CD4-positive, alpha-beta T cell treated with Interferon gamma for 1 hour (primary cell): ENCODE measurements at regions not wholly inside any gene's neighbourhood (a gene's known extent, or its start where the extent isn't known, plus 50 kb on each side); places are given as distances from the start of the nearest gene placed in this dataset.
"Not testable (repeated sequence)": the region's sequence is repeated elsewhere in the genome, so short reads cannot be mapped to it uniquely, and the experiment has no call there.

Experiments used
- DNase-seq: peaks from one replicate; pipeline ENCODE4 v3.0.0-alpha.2; 2020

DNA sequence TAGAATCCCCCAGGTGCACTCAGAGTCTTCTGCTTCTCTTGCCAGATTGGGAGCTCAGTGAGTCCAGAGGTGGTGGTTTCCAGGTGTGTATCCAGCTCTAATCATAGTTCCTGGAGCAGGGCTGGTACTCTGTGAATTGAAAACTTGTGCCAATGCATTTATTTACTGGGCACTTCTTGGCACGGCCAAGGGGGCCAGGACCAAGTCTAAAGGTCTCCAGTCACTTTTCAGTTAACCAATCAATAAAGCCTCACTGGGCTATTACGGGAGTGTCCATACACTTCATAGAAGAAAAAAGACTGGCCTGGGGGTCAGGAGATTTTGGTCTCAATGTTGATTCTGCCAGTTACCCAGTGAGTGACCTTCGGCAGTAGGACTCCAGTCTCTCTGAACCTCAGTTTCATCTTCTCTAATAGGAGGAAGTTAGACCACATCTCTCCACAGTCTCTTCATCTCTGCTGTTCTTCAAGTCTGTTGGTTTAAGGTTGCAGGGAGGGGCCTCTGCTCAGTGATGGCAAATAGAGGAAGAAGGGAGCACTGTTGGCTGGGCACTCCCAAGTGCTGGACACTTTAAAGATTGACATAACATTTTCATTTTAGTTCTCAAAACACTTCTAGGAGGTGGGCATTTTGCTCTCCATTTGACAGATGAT is 188.5 kb upstream of the E2F8 start:
- DNase-seq = no peak

DNA sequence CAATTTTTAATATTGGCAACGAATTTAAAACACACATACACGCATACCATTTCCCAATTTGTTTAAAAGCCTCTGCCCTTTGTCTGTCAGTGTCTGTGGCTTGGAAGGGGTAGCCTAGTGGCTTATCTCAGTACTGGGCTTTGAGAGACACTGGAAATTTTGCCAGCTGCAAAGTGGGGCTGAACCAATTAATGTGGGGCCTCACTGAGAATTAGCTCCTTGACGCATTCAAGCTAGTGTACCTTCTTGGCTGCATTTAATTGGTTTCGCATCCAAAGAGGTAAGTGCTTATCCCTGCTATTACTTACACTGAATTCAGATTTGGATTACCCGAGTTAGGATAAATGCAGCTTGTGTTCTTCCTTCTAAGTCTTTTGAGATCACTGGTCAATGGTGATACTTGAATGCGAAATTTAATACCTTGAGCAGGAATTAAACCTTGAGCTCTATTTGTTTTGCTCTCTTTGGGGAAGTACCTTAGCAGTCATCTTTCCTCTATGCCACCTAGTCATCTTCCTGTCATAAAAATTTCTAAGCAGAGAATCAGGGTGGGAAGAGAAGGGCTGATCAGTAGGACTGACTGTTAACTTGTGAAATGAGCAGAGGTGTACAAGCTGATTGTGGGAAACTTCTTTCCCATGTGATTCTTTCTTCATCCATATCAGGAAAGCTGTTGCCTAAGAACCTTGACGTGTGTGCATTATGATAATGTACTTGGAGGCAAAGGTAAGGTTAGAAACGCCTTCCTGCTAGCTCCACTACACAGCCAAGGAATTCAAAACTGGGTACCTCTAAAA is 187.7 kb upstream of the E2F8 start:
- no peak for DNase-seq

DNA sequence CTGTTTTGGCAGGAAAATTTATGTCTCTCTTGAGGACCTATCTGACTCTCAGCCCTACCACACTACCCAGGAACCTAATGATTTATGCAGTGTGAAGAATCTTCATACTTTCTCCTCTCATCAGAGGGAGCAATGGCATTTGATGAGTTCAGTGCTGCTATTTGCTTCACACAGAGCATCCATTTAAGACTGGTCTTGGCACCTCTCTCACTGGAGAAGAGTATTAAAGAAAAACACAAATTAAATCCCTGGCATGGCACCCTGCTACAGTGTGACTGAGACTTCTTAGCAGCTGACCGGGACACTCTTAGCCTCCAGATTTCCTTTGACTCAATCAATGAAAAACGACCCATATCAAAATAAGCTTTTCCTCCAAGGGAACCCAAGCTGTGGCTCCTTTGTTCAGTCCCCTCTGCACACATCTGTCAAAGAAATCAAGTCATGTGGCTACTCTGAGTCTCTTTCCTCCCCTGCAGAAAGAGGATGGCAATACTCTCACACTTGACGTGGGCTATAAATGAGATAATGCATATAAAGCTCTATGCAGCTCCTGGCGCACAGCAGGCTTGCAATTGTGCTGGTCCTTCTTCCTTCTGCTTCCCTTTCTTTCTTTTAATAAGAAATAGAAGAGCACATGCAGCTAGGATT is 186.1 kb upstream of the E2F8 start:
- DNase-seq = no peak

DNA sequence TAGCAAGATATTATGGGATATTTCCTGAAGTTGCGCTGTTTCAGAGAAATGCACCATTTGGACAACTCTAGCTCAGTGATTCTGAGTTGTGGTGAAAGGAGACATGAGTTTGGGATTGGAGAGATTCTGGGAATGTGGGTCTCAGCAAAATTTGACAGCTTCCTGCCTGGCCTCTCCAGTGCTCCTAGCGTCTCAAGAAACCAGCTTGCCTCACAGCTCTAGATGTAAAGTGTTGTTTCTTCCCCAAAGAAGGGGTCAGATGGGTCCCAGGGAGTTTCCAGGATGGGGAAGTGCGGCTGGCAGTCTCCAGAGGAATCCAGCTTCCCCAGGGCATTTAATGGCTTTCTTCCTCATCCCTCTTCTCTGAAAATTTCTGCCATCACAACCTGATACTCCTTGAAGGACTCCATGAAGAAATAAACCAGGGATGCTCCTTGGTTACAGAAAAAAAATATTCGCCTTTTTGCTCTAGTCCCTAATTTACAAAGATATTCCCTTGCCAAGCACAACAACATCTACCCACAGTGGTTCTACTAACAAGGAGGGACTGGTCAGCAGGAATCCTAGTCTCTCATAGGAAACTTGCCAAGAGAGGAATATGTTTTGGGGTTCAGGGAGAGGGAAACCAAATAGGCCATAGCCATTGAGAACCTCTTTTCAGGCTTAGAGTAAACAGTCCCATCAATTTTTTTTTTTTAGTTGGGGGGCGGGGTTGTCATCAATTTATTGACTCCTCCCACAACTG is 185.4 kb upstream of the E2F8 start:
- DNase-seq = no peak

DNA sequence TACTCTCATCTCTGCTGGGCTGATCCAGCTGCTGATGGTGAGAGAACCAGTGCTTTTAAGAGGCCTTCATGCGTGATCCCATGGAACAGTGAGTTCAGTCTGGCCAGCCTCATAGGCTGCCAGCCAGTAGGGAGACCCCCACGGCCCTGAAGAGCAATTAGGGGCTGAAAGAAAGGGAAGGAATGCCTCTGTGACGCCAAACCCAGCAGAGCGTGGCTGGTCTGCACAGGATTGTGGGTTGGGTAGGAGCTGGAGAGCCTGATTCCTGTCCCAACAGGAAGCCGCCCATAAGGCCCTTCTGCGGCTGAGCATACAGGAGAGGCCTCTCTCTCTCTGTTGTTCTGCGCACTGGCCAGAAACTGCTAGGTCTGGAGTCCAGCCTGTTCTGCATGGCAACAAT is 181.5 kb upstream of the E2F8 start:
- no peak for DNase-seq

DNA sequence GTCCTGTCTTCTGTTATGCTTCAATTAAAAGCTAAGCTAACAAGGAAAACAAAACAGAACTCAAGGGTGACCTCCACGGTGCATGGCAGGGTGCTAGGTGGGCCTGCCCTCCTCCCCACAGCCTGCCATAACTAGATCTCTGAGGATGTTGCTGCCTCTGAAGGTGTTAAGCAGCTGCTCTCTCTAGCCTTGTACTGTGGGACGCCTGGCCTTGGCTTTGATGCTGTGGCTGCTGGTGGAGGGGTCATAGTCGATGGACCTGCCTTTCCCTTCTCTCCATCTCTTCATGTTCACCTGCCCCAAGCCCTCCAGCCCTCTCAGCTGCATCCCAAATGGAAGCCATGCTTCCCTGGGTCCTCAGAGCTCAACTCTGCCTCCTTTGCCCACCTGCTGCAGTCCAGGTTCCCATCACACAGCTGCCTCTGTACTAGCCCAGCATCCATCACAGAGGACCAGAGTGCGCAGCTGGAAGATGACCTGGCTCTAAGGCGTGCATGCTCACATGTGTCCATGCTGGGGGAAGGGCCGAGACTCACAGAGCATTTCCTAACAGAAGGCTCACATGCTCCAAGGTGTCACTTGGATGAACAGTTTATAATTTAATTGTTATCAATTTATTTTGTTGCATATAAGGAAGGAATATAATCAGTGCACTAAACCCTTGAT is 180.3 kb upstream of the E2F8 start:
- no peak for DNase-seq

DNA sequence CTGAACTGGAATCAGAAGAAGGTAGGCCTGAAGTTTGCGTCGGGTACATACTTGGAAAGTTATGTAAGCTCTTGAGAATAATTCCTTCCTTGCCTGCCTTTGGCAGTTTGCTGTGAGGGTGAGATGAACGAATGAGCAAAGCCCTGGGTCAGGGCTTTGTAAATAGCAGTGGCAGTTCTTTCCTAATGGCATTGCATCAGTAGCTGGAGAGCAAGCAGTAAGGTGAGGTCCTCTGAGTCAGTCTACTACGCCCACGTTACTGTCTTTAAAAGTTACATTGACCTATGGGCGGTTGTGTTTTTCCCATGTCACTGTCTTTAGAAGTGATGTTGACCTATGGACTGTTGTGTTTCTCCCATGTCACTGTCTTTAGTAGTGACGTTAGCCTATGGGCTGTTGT is 179.1 kb upstream of the E2F8 start:
- DNase-seq = no peak

DNA sequence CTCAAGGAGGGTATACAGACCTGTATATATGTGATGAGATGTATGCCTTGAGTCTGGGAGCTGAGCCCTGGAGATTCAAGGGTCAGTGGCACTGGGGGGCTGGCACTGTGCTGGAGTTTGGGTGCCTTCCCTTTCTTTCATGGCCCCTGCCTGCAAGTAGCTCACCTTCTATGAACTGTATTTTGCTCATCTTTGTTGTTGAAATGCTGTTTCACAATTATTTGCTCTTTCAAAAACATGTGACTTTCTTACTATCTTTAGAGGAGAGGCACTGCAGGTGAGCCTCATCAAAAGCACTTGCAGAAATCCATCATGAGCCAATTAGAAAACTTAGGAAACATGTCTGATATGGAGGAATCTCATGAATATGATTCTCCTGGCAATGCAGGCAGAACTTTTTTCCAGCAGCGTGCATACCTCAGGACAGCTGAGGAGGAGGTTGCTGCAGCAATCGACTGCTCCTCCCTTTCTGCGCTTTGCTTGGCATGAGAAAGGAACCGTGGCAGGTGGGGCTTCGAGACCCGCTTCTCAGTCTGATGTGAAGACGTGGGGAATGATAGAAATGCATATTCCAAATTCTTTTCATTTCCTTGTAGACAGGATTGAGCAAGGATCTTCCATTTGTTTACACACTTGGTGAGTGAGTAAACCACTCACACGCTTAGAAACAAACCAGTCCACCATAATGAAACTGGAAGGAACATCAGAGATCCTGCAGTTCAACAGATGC is 178.4 kb upstream of the E2F8 start:
- no peak for DNase-seq

DNA sequence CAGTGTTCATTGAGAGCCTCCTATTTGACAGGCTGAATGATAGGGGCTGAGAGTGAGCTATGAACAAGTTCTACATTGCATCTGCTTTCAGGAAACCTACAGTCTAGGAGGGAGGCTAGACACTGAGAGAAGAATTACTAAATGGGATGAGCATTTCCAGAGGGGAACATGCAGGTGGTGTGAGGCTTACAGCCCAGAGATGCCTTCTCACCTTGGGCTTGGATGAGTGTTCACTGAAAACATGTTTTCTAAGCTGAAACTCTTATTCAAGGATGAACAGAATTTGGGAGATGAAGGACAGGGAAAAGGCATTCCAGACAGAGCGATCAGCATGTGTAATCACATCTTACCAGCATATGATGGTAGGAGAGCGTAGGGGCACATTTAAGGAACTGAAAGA is 177.5 kb upstream of the E2F8 start:
- DNase-seq = no peak

DNA sequence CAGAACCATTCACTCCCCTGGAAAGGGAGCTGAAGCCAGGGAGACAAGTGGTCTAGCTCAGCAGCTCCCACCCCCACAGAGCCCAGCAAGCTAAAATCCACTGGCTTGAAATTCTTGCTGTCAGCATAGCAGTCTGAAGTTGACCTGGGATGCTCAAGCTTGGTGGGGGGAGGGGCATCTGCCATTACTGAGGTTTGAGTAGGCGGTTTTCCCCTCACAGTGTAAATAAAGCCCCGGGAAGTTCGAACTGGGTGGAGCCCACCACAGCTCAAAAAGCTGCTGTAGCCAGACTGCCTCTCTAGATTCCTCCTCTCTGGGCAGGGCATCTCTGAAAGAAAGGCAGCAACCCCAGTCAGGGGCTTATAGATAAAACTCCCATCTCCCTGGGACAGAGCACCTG is 171.3 kb upstream of the E2F8 start:
- not testable (repeated sequence) for DNase-seq

DNA sequence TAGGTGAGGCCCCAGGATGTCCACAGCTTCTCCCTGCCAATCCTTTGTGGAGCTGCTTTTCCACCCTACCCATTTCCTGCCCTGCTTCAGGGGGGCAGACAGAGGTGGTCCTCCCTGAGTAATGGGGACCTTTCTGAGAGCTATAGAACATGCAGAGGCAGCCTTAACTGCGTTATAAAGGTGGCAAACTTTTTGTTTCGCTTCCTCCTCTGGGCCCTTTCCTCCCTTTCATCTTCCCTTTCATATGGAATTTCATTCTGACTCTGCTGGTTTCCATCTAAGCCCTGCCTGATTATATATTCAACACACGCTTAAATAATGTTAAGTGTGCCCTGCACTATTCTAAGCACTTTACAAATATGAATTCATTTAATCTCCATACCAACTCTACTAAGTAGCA is 169.3 kb upstream of the E2F8 start:
- no peak for DNase-seq

DNA sequence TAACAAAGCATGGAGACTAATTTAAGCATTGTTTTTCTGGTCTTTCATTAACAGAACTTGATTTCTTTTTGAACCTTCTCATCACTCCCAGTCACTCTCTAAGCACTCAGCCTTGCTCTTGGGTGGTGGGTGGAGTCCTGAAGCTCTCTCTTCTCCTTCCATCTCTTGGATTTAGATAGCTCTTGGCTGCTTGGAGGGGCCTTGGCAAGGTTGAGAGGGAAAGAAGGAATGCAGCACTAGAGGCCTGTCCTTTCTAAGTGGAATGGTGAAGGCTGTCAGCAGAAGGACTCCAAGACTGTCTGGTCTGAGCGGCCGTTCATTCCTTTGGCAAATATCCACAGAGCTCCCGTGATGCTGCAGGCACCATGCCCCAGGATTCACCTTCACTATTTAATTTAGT is 168.6 kb upstream of the E2F8 start:
- DNase-seq = no peak

DNA sequence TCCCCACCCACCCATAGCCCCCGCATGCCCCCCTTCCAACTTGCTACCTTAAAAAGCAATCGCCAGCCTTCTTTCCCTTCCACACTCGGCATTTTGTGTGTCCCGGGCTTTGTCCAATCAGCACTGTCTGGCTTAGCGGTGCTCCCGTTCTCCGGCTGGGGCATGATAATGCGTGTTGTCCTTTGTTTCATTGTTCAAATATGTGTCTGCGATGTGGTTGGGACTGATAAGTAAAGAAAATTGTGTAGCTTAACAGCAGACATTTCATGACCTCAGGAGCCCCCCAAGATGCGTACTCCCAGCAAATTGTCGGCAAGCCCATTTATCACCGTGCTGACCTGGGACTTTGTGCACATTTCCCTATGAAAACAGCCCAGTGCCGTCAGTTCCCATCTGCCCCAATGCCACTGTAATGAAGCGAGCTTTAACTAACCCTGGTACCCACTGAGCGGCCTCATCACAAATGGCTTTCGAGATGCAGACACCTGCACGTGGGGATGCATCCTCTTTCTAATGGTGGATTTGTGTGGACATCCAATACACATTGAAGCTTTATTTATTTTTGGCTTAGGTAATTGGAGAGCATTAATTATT is 167.0 kb upstream of the E2F8 start:
- no peak for DNase-seq

DNA sequence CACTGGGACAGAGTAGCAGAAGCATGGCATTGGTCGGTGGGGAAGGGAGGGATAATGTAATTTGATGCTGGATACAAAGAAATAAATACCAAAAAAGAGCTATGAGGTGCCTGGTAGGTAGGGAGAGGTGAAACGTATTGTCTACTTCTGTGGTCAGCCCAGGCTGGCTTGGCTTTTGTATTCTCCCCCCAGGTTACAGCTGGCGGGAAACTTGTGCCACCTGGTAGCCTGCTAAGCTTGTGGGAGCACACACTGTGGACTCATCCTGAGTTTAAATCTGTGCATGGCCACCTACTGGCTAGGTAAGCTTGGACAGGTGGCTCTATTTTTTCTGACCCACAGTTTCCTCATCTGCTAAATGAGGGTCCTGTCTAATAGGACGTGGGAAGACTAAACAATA is 165.2 kb upstream of the E2F8 start:
- DNase-seq = no peak

DNA sequence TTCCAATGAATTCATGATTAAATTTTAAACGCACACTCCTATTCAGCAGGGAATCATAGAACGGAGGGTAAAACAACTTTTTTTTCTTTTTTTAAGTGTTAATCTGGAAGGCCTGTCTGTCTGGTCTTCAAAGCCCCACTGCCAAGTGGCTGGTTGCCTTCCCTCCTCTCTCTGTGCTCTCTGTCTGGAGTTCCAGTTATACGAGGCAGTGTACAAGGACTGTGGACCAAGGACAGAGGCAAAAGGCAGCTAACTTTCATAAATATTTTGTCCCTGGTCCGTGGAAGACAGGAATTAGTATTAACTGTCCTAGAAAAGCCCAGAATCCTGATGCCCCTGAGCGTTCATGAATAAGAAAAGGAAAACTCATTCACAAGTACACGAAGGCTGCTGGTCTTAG is 164.0 kb upstream of the E2F8 start:
- DNase-seq = no peak

DNA sequence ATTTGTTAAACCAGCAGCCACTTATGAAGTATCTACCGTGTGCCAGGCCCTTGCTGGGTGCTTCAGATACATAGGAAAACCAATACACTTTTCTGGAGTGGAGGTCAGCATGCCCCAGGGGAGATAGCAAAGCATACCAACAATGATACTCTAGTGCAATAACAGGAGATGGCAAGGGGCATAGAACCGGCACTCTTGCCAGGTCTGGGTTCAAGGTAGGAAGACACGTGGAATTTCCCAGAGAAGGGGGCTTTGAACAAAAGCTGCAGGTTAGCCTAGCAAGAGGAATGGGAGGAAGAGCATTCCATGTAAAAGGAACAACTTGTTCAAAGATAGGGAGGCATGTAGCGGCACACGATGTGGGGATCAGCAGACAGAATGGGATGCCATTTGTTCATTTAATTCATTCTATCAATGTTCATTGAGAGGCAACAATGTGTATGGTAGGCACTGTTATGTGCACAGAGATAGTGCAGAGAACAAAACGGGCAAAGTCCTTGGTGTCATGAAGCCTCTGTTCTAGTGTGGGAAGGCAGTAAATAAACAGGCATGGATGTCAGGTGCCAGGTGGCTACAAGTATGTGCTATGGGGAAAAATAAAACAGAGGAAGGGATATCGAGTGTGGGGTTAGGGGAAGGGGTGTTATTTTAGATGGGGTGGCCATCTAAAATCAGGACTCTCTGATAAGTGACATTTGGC is 162.6 kb upstream of the E2F8 start:
- no peak for DNase-seq

DNA sequence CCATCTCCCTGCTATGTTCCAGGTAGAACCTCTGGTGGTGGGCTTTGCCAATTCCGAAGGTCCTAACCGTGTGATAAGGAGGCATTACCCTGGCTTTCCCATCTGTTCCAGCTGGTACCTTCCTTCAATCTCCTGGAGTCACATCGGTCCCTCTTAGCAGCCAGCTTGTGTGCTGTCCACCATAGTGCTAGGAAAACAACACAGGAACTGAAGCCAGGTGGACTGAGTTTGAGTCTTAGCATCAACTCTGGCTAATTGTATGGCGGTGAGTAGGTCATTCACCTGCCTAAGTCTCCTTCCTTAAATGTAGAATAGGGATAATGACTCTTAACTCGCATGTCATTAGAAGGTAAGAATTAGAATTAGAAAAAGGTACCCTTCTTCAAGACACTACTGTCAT is 159.6 kb upstream of the E2F8 start:
- DNase-seq = no peak

DNA sequence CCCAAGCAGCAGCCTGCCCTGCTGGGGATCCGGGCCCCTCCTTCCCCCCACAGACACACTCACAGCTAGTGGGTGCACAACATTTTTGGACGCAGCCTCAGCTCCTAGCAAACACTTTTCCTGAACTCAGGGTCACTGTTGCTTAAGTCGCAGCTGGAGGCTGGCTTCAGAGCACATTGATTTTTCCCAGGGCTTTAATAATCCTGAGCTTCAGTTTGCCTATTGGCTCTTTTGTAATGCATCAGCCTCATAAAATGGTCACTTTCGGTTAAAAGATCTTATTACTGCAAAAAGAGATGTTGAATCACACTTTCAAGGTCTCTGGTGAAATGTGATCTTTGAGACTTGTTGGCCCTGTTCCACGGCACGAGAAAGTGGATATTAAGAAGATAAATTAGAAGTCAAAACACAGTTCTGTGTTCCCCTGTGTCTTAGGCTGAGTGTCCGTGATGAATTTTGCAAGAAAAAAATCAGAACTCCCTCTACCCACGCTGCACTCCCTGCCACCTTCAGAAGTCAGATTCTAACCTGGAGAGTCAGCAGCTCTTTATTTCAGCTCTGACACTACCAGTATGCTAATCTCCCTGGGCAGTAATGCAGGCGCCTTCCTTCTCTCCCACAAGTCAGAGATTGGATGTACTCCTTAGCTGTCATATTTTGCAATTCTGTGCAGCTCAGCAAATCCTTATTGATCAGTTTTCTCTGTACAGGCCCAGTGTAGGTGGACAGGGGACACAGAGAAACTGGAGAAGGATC is 158.2 kb upstream of the E2F8 start:
- DNase-seq = no peak

DNA sequence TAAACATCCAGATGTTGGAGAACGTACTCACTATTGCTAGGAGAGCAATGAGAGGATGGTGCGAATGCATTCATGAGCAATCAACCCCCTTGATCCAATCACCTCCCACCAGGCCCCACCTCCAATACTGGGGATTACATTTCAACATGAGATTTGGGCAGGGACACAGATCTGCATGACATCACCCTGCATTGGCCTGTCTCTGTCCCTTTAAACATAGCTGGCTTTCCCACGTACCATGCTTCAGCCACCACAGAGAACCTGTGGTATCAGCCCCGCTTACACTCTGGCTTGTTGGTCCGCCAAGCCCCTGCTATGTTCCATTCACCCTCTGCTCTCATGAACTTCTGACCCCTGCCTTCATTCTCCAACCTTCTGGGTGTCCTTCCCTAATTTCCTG is 157.5 kb upstream of the E2F8 start:
- DNase-seq = no peak

DNA sequence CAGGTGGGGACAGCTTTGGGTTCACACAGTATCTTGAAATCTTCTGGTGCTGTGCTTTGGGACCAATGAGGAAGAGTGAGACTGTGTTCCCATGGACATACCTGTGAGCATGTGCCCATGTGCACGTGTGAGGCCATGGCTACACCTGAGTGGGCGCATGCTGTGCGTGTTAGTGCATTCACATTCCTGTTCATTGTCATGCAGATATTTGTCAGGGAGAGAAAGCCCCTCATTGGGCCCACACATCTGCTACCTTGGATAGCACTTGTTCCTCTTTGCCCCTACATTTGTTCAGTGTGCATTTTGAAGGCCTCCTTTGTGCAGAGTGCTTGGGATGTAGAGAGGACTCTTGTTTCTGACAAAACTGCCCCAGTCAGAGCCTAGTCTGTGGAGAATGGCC is 154.3 kb upstream of the E2F8 start:
- DNase-seq = no peak
